ENCODE measurements at regions not wholly inside any gene's neighbourhood (a gene's known extent, or its start where the extent isn't known, plus 50 kb on each side); places are given as distances from the start of the nearest gene placed in this dataset.

GRCh38 chr21:41603476-41603875, 95.5 kb upstream of the TMPRSS2 start:
- H3K27me3 ChIP-seq (ENCODE audit: control insufficient read depth, insufficient read depth, low read length), result peaks cover 4% of the 10 kb centered on the region
- ChIA-PET CTCF (interaction anchor here (1.6 to 3.5 kb wide), 2 partner anchors 175 to 320 kb away, joined by 3 to 9 read pairs; no protein-coding TSS in a partner anchor), POLR2A (no interaction called here)
- no peak for DNase-seq (ENCODE audit: low read depth)
- H3K36me3 ChIP-seq (ENCODE audit: control insufficient read depth, insufficient read depth, low read length), result no peaks in the 10 kb centered on the region
- no peak overlapping the region for H3K4me3 ChIP-seq (ENCODE audit: low read depth, low read length)
- TF ChIP-seq CTCF (IDR thresholded peaks at IDR 0.05; ENCODE audit: insufficient read depth, low read depth, low read length), result no peak

GRCh38 chr21:41602531-41602930, 94.6 kb upstream of the TMPRSS2 start:
- POLR2A ChIA-PET, result no interaction called here
- Histone ChIP-seq H3K36me3 (ENCODE audit: control insufficient read depth, insufficient read depth, low read length) (no peaks in the 10 kb centered on the region), H3K4me3 (ENCODE audit: low read depth, low read length) (no peak overlapping the region), H3K27me3 (ENCODE audit: control insufficient read depth, insufficient read depth, low read length) (peaks cover 4% of the 10 kb centered on the region)
- CTCF ChIA-PET, result interaction anchor here (0.6 to 3.5 kb wide), 5 partner anchors 8 to 655 kb away, joined by 3 to 15 read pairs (median 4); no protein-coding TSS in a partner anchor
- no peak for DNase-seq (ENCODE audit: low read depth)
- no peak for TF ChIP-seq CTCF (IDR thresholded peaks at IDR 0.05; ENCODE audit: insufficient read depth, low read depth, low read length)

GRCh38 chr21:41601573-41602368, 93.8 kb upstream of the TMPRSS2 start:
- TF ChIP-seq CTCF (IDR thresholded peaks at IDR 0.05; ENCODE audit: insufficient read depth, low read depth, low read length), result no peak
- Histone ChIP-seq H3K36me3 (ENCODE audit: control insufficient read depth, insufficient read depth, low read length) (no peaks in the 10 kb centered on the region), H3K27me3 (ENCODE audit: control insufficient read depth, insufficient read depth, low read length) (peaks cover 4% of the 10 kb centered on the region), H3K4me3 (ENCODE audit: low read depth, low read length) (no peak overlapping the region)
- DNase-seq (ENCODE audit: low read depth), result no peak
- POLR2A ChIA-PET, result no interaction called here
- CTCF ChIA-PET, result interaction anchor here (0.7 to 3.5 kb wide), 7 partner anchors 8 to 318 kb away, joined by 3 to 15 read pairs (median 5); no protein-coding TSS in a partner anchor

GRCh38 chr21:41600961-41601572, 93.1 kb upstream of the TMPRSS2 start:
- no peaks in the 10 kb centered on the region for H3K36me3 ChIP-seq (ENCODE audit: control insufficient read depth, insufficient read depth, low read length)
- no peak for DNase-seq (ENCODE audit: low read depth)
- ChIA-PET POLR2A (no interaction called here), CTCF (interaction anchor here (0.5 to 3.5 kb wide), 6 partner anchors 8 to 375 kb away, joined by 4 to 15 read pairs (median 6); no protein-coding TSS in a partner anchor)
- peaks cover 4% of the 10 kb centered on the region for H3K27me3 ChIP-seq (ENCODE audit: control insufficient read depth, insufficient read depth, low read length)
- no peak overlapping the region for H3K4me3 ChIP-seq (ENCODE audit: low read depth, low read length)
- no peak for TF ChIP-seq CTCF (IDR thresholded peaks at IDR 0.05; ENCODE audit: insufficient read depth, low read depth, low read length)

- CTCF ChIA-PET, result interaction anchor here (0.9 to 3.5 kb wide), 4 partner anchors 9 to 317 kb away, joined by 5 to 15 read pairs (median 8); no protein-coding TSS in a partner anchor
- Histone ChIP-seq H3K27me3 (ENCODE audit: control insufficient read depth, insufficient read depth, low read length) (peaks cover 4% of the 10 kb centered on the region), H3K36me3 (ENCODE audit: control insufficient read depth, insufficient read depth, low read length) (no peaks in the 10 kb centered on the region), H3K4me3 (ENCODE audit: low read depth, low read length) (no peak overlapping the region)
- no peak for DNase-seq (ENCODE audit: low read depth)
- no peak for TF ChIP-seq CTCF (IDR thresholded peaks at IDR 0.05; ENCODE audit: insufficient read depth, low read depth, low read length)
- POLR2A ChIA-PET, result no interaction called here
Measured at GRCh38 chr21:41600556-41600955, 92.6 kb upstream of the TMPRSS2 start.
